ENCODE measurements at regions not wholly inside any gene's neighbourhood (a gene's known extent, or its start where the extent isn't known, plus 50 kb on each side); places are given as distances from the start of the nearest gene placed in this dataset.
A peak's percentile ranks its signal among the peaks of the same experiment; 100 is the strongest.

- H3K27ac ChIP-seq: no peak overlapping the region
- H3K4me1 ChIP-seq: no peaks in the 10 kb centered on the region
- H3K36me3 ChIP-seq: no peaks in the 10 kb centered on the region
- no peak for TF ChIP-seq POLR2AphosphoS5 (IDR thresholded peaks at IDR 0.05)
- no peak for TF ChIP-seq POLR2A (IDR thresholded peaks at IDR 0.05)
- no peak for TF ChIP-seq EP300 (IDR thresholded peaks at IDR 0.05)
- TF ChIP-seq CTCF (IDR thresholded peaks at IDR 0.05): no peak
- peaks cover 0 to 7% (median 4%) of the 10 kb centered on the region in 4 donors for H3K9me3 ChIP-seq
- ATAC-seq (ENCODE audit: low FRiP score in 2 of 2) (no peak), DNase-seq (no peak)
- H3K4me3 ChIP-seq: no peak overlapping the region
- H3K27me3 ChIP-seq: no peaks in the 10 kb centered on the region
- WGBS, 2 donors: 88 to 94% methylated on average over 6 of the region's 6 CpGs
Measured at GRCh38 chr2:234731236-234731635, 220.6 kb upstream of the SH3BP4 start.

- DNase-seq (no peak), ATAC-seq (ENCODE audit: low FRiP score in 2 of 2) (no peak)
- WGBS, 2 donors: 88 to 94% methylated on average over 6 to 7 of the region's 9 CpGs
- TF ChIP-seq POLR2AphosphoS5 (IDR thresholded peaks at IDR 0.05) (no peak), POLR2A (IDR thresholded peaks at IDR 0.05) (no peak)
- Histone ChIP-seq H3K4me1 (no peaks in the 10 kb centered on the region), H3K27ac (no peak overlapping the region), H3K9me3 (peaks cover 0 to 5% (median 2%) of the 10 kb centered on the region in 4 donors), H3K4me3 (no peak overlapping the region), H3K27me3 (no peaks in the 10 kb centered on the region), H3K36me3 (no peaks in the 10 kb centered on the region)
Measured at GRCh38 chr2:234730066-234730640, 221.7 kb upstream of the SH3BP4 start.

DNA sequence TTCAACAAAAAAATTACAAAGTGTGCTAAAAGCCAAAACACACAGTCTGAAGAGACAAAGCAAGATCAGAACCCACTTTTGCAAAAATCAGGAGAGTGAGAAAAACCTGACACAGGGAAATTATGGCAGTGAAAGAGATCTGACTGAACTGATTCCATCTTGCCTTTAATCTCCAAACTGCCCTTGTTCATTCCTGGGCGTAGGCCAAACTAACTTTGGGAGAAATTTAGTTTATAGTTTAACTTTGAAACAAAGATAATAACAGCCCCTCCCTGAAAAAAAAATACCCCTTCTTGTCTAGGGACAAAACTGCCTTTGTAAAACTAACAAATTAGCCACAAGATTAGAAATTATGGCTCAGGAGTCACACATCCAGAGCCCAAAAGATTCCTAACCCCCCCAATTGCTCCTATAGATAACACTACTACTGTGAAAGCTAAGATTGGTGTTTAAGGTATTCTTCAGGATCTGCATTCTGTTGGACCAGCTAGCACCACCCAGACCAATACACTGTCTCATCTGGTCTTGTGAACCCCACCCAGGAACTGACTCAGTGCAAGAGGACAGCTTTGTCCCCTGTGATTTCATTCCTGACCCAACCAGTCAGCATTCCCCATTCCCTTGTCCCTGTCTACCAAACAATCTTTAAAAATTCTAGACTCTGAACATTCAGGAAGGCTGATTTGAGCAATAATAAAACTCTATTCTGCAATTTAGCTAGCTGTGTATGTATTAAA, 226.1 kb upstream of the SH3BP4 start:
- no peaks in the 10 kb centered on the region for H3K36me3 ChIP-seq
- no peak overlapping the region for H3K27ac ChIP-seq
- WGBS, 2 donors: 48 to 90% methylated on average over 1 of the region's 1 CpG
- no peak for DNase-seq
- no peaks in the 10 kb centered on the region for H3K9me3 ChIP-seq
- ATAC-seq (ENCODE audit: low FRiP score in 2 of 2): peak in 1 of 2 donors; percentile 86
- no peaks in the 10 kb centered on the region for H3K27me3 ChIP-seq
- H3K4me3 ChIP-seq: no peak overlapping the region
- H3K4me1 ChIP-seq: no peaks in the 10 kb centered on the region
- TF ChIP-seq EP300 (IDR thresholded peaks at IDR 0.05) (no peak), CTCF (IDR thresholded peaks at IDR 0.05) (no peak)

DNA sequence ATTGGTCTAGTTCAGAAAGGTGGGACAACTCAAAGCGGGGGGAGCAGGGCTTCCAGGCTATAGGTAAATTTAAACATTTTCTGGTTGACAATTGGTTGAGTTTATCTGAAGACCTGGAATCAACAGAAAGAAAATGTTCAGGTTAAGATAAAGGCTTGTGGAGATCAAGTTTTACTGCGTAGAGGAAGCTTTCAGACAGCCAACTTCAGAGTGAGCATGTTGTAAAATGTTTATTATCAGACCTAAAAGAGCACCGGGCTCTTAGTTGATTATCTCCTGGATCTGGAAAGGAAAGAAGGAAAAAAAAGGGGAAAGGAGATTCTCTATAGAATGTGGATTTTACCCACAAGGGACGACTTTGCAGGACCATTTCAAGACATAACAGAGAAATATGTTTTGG, 227.0 kb upstream of the SH3BP4 start:
- TF ChIP-seq EP300 (IDR thresholded peaks at IDR 0.05): no peak
- no peak for TF ChIP-seq POLR2AphosphoS5 (IDR thresholded peaks at IDR 0.05)
- TF ChIP-seq CTCF (IDR thresholded peaks at IDR 0.05): no peak
- no peak for TF ChIP-seq POLR2A (IDR thresholded peaks at IDR 0.05)
- ATAC-seq (ENCODE audit: low FRiP score in 2 of 2) (no peak), DNase-seq (no peak)
- Histone ChIP-seq H3K27me3 (no peaks in the 10 kb centered on the region), H3K4me1 (no peaks in the 10 kb centered on the region), H3K9me3 (no peaks in the 10 kb centered on the region), H3K4me3 (no peak overlapping the region), H3K36me3 (no peaks in the 10 kb centered on the region), H3K27ac (no peak overlapping the region)
- WGBS, 2 donors: 80 to 85% methylated on average over 4 of the region's 4 CpGs

GRCh38 chr2:234723400-234723799, 226.5 kb upstream of the ARL4C start:
- Histone ChIP-seq H3K4me1 (no peaks in the 10 kb centered on the region), H3K27me3 (no peaks in the 10 kb centered on the region), H3K27ac (no peak overlapping the region), H3K36me3 (no peaks in the 10 kb centered on the region), H3K4me3 (no peak overlapping the region), H3K9me3 (no peaks in the 10 kb centered on the region)
- no peak for ATAC-seq (ENCODE audit: low FRiP score in 2 of 2)
- no peak for TF ChIP-seq EP300 (IDR thresholded peaks at IDR 0.05)
- TF ChIP-seq POLR2AphosphoS5 (IDR thresholded peaks at IDR 0.05): no peak
- TF ChIP-seq POLR2A (IDR thresholded peaks at IDR 0.05): no peak
- TF ChIP-seq CTCF (IDR thresholded peaks at IDR 0.05): no peak
- WGBS, 2 donors: 69 to 78% methylated on average over 6 of the region's 6 CpGs
- no peak for DNase-seq
